Liver (tissue), 8 donors: ENCODE measurements at regions not wholly inside any gene's neighbourhood (a gene's known extent, or its start where the extent isn't known, plus 50 kb on each side); places are given as distances from the start of the nearest gene placed in this dataset.

Source experiments
- DNase-seq: peaks from one replicate; pipeline ENCODE4 v3.0.0-alpha.2; 2017; ENCODE audit warnings: low spot score
- H3K27ac ChIP-seq, 2 donors: one replicate each; pipeline ENCODE4 v1.7.0; 2013; ENCODE audit warnings: inconsistent platforms in 2 of 2, low read length in 2 of 2, control low read depth in 1 of 2, low read depth in 1 of 2, mild to moderate bottlenecking in 1 of 2
- H3K27me3 ChIP-seq, 4 donors: one replicate each; pipeline versions ENCODE4 v1.6.1 to v1.7.0; 2013; ENCODE audit warnings: low read length in 3 of 4, inconsistent platforms in 1 of 4, mild to moderate bottlenecking in 1 of 4, moderate library complexity in 1 of 4; ENCODE audit not compliant: control insufficient read depth in 4 of 4, insufficient read depth in 4 of 4
- H3K36me3 ChIP-seq, 4 donors: one replicate each; pipeline versions ENCODE4 v1.6.1 to v1.7.0; 2013; ENCODE audit warnings: low read length in 3 of 4, mild to moderate bottlenecking in 3 of 4, low read depth in 1 of 4, moderate library complexity in 1 of 4; ENCODE audit not compliant: control insufficient read depth in 4 of 4, insufficient read depth in 3 of 4
- H3K4me1 ChIP-seq, 4 donors: one replicate each; pipeline versions ENCODE4 v1.6.1 to v1.7.0; 2013; ENCODE audit warnings: low read length in 3 of 4, mild to moderate bottlenecking in 3 of 4, moderate library complexity in 1 of 4; ENCODE audit not compliant: control insufficient read depth in 4 of 4, insufficient read depth in 4 of 4
- H3K4me3 ChIP-seq, 3 donors: one replicate each; pipeline versions ENCODE4 v1.6.1 to v1.7.0; 2013; ENCODE audit warnings: low read length in 3 of 3, control low read depth in 1 of 3, low read depth in 1 of 3, mild to moderate bottlenecking in 1 of 3
- H3K9ac ChIP-seq, 2 donors: one replicate each; pipeline ENCODE4 v1.7.0; 2013; ENCODE audit warnings: low read length in 2 of 2, mild to moderate bottlenecking in 2 of 2, moderate library complexity in 2 of 2, control low read depth in 1 of 2, low read depth in 1 of 2
- H3K9me3 ChIP-seq, 4 donors: one replicate each; pipeline versions ENCODE4 v1.6.1 to v1.7.0; 2013; ENCODE audit warnings: low read length in 3 of 4; ENCODE audit not compliant: control insufficient read depth in 4 of 4
- ATF3 ChIP-seq: IDR thresholded peaks from 2 replicates; pipeline ENCODE4 v1.6.1; 2016; ENCODE audit warnings: antibody characterized with exemption
- CTCF ChIP-seq: fragments of 150-350 bp; IDR thresholded peaks from 2 replicates; pipeline ENCODE4 v1.5.1; 2017; ENCODE audit warnings: improper control_type of control experiment, low read depth, low read length; ENCODE audit not compliant: missing input control
- EGR1 ChIP-seq, 2 donors: IDR thresholded peaks; 2 replicates each; pipeline ENCODE4 v1.6.1; 2016 to 2018; ENCODE audit warnings: antibody characterized with exemption in 2 of 2, low read depth in 2 of 2
- FOXA1 ChIP-seq: IDR thresholded peaks from 2 replicates; pipeline ENCODE4 v1.6.1; 2016; ENCODE audit warnings: antibody characterized with exemption
- FOXA2 ChIP-seq: IDR thresholded peaks from 2 replicates; pipeline ENCODE4 v1.6.1; 2016; ENCODE audit warnings: antibody characterized with exemption
- GABPA ChIP-seq, 2 donors: IDR thresholded peaks in 1 of 2; conservative IDR thresholded peaks in 1 of 2; 2 replicates each; pipeline ENCODE4 v1.6.1; 2016; ENCODE audit warnings: antibody characterized with exemption in 2 of 2, mild to moderate bottlenecking in 1 of 2, moderate library complexity in 1 of 2
- HNF4A ChIP-seq, 2 donors: conservative IDR thresholded peaks; 2 replicates each; pipeline ENCODE4 v1.6.1; 2016; ENCODE audit warnings: antibody characterized with exemption in 2 of 2, mild to moderate bottlenecking in 2 of 2
- HNF4G ChIP-seq: IDR thresholded peaks from 2 replicates; pipeline ENCODE4 v1.6.1; 2016; ENCODE audit warnings: antibody characterized with exemption
- JUND ChIP-seq, 2 donors: IDR thresholded peaks; 2 replicates each; pipeline ENCODE4 v1.6.1; 2016; ENCODE audit warnings: antibody characterized with exemption in 2 of 2
- NR2F2 ChIP-seq: IDR thresholded peaks from 2 replicates; pipeline ENCODE4 v1.6.1; 2016; ENCODE audit warnings: antibody characterized with exemption
- RXRA ChIP-seq, 2 donors: IDR thresholded peaks; 2 replicates each; pipeline ENCODE4 v1.6.1; 2017 to 2018; ENCODE audit warnings: antibody characterized with exemption in 2 of 2, mild to moderate bottlenecking in 1 of 2
- SP1 ChIP-seq: IDR thresholded peaks from 2 replicates; pipeline ENCODE4 v1.6.1; 2018; ENCODE audit warnings: antibody characterized with exemption, mild to moderate bottlenecking
- YY1 ChIP-seq: IDR thresholded peaks from 2 replicates; pipeline ENCODE4 v1.6.1; 2016; ENCODE audit warnings: antibody characterized with exemption, mild to moderate bottlenecking
- ZBTB33 ChIP-seq: IDR thresholded peaks from 2 replicates; pipeline ENCODE4 v1.6.1; 2016; ENCODE audit warnings: antibody characterized with exemption
- WGBS: extraction: QIAGEN DNeasy Blood & Tissue Kit; methylation state at CpG from one replicate; pipeline ENCODE4 v1.1.7; 2013; 5-methylcytosine and 5-hydroxymethylcytosine counted together
- TF ChIP-seq, protein P1 (sequence below): IDR thresholded peaks from 2 replicates; pipeline ENCODE4 v1.6.1; 2016; ENCODE audit warnings: antibody characterized with exemption
- donor health status: healthy.
- donor health status: healthy.
- donor health status: healthy.
- donor health status: healthy.
- donor health status: healthy.

- Histone ChIP-seq H3K27ac (no peak overlapping the region), H3K4me1 (no peaks in the 10 kb centered on the region), H3K9me3 (no peaks in the 10 kb centered on the region), H3K36me3 (no peaks in the 10 kb centered on the region), H3K27me3 (peaks cover 0 to 11% (median 4%) of the 10 kb centered on the region in 4 donors), H3K4me3 (no peak overlapping the region), H3K9ac (no peak overlapping the region)
- TF ChIP-seq EGR1 (IDR thresholded peaks at IDR 0.05; ENCODE audit: low read depth in 2 of 2), result no peak
- TF ChIP-seq FOXA1, result no peak
- no peak for TF ChIP-seq HNF4A (conservative IDR thresholded peaks at IDR 0.05)
- TF ChIP-seq SP1, result no peak
- TF ChIP-seq, protein P1, sequence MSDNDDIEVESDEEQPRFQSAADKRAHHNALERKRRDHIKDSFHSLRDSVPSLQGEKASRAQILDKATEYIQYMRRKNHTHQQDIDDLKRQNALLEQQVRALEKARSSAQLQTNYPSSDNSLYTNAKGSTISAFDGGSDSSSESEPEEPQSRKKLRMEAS, result no peak
- 64% methylated on average over 2 of the region's 2 CpGs for whole genome bisulfite sequencing
- DNase-seq, result no peak
Measured at GRCh38 chr21:35350965-35351364, 301.9 kb upstream of the RUNX1 start.

DNA sequence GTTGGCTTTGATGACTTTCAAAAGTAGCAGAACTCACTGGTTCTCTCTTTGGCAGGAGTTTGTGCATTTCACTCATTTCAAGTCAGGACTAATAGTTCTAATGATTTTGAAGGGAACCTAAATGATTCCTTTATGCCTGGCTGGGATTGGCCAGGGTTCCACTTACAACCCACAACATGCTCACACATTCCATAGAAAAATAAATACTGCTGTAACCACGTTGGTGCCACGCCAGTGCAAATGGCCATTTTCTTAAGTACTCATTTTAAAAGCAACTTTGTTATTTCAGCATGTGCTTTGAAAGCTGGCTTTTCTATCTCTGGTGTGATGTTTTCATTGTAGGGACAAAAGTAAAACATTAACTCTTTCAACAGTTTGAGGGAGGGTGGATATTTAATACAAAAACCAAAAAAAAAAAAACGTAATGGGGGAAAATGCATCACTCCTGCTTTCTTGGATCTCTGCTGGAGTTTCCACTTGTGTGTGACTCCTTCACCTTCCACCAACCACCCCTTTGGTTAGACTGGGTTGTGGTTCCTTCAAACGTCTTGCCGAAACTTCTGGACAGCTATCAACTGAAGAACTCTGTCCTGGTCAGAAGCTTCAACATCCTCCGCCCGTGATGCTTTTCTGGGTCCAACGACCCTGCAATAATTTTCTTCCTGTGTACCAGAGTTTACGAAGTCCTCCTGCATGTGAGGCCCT is 300.4 kb upstream of the RUNX1 start:
- Histone ChIP-seq H3K9ac (no peak overlapping the region), H3K4me1 (no peaks in the 10 kb centered on the region), H3K27ac (no peak overlapping the region), H3K27me3 (peaks cover 0 to 9% (median 4%) of the 10 kb centered on the region in 4 donors), H3K9me3 (no peaks in the 10 kb centered on the region), H3K36me3 (no peaks in the 10 kb centered on the region), H3K4me3 (no peak overlapping the region)
- no peak for DNase-seq
- WGBS, result 56% methylated on average over 9 of the region's 9 CpGs
- TF ChIP-seq HNF4G, result no peak
- TF ChIP-seq JUND (IDR thresholded peaks at IDR 0.05), result no peak
- TF ChIP-seq YY1, result no peak

GRCh38 chr21:35348686-35349085 is 299.6 kb upstream of the RUNX1 start:
- Histone ChIP-seq H3K36me3 (no peaks in the 10 kb centered on the region), H3K4me1 (no peaks in the 10 kb centered on the region), H3K27ac (no peak overlapping the region), H3K9me3 (no peaks in the 10 kb centered on the region), H3K9ac (no peak overlapping the region), H3K27me3 (peaks cover 0 to 9% (median 3%) of the 10 kb centered on the region in 4 donors), H3K4me3 (no peak overlapping the region)
- TF ChIP-seq RXRA (IDR thresholded peaks at IDR 0.05), result no peak
- TF ChIP-seq SP1, result no peak
- TF ChIP-seq CTCF, result no peak
- TF ChIP-seq GABPA (IDR thresholded peaks at IDR 0.05 in 1 of 2, conservative IDR thresholded peaks at IDR 0.05 in 1 of 2), result no peak
- TF ChIP-seq FOXA1, result no peak
- no peak for TF ChIP-seq YY1
- TF ChIP-seq ATF3, result no peak
- no peak for TF ChIP-seq HNF4A (conservative IDR thresholded peaks at IDR 0.05)
- TF ChIP-seq NR2F2, result no peak
- TF ChIP-seq ZBTB33, result no peak
- no peak for TF ChIP-seq FOXA2
- TF ChIP-seq, protein P1, result no peak
- DNase-seq, result no peak
- WGBS, result 29% methylated on average over 1 of the region's 1 CpG
